Upper lobe of left lung (tissue), 6 donors: ENCODE measurements at regions not wholly inside any gene's neighbourhood (a gene's known extent, or its start where the extent isn't known, plus 50 kb on each side); places are given as distances from the start of the nearest gene placed in this dataset.
A peak's percentile ranks its signal among the peaks of the same experiment; 100 is the strongest.

ENCODE experiments used
- ATAC-seq, 2 donors: fragments of 200-7000 bp; cut with Tn5 transposase; one replicate each; pipeline ENCODE4 v1.9.1; 2022; ENCODE audit warnings: mild to moderate bottlenecking in 2 of 2, moderate library complexity in 2 of 2; ENCODE audit not compliant: low FRiP score in 2 of 2
- DNase-seq, 2 donors: peaks; one replicate each; pipeline ENCODE4 v3.0.0-alpha.2; 2019 to 2020
- H3K27ac ChIP-seq, 4 donors: fragments of 200-600 bp; sonication (generic); one replicate each; pipeline ENCODE4 v1.5.1; 2016 to 2019
- H3K27me3 ChIP-seq, 4 donors: fragments of 200-600 bp; sonication (generic); one replicate each; pipeline ENCODE4 v1.5.1; 2017 to 2019
- H3K36me3 ChIP-seq, 4 donors: fragments of 200-600 bp; sonication (generic); one replicate each; pipeline ENCODE4 v1.5.1; 2016 to 2019
- H3K4me1 ChIP-seq, 4 donors: fragments of 200-600 bp; sonication (generic); one replicate each; pipeline ENCODE4 v1.5.1; 2018 to 2019
- H3K4me3 ChIP-seq, 4 donors: fragments of 200-600 bp; sonication (generic); one replicate each; pipeline ENCODE4 v1.5.1; 2017 to 2019; ENCODE audit warnings: mild to moderate bottlenecking in 2 of 4, moderate library complexity in 1 of 4
- H3K9me3 ChIP-seq, 4 donors: fragments of 200-600 bp; sonication (generic); one replicate each; pipeline ENCODE4 v1.5.1; 2018 to 2019
- CTCF ChIP-seq, 6 experiments: fragments of 450-650 bp in 4 of 6; fragments of 200-600 bp in 2 of 6; sonication (generic) in 2 of 6; IDR thresholded peaks; one replicate each; pipeline ENCODE4 v1.5.1; 2016 to 2019; ENCODE audit warnings: antibody characterized with exemption in 6 of 6
- EP300 ChIP-seq, 4 donors: sonication (generic); formaldehyde crosslinking; IDR thresholded peaks; one replicate each; pipeline ENCODE4 v1.5.1; 2017; ENCODE audit warnings: antibody characterized with exemption in 4 of 4, control low read depth in 2 of 4
- POLR2A ChIP-seq, 4 donors: fragments of 450-650 bp; IDR thresholded peaks; one replicate each; pipeline ENCODE4 v1.5.1; 2016 to 2017; ENCODE audit warnings: antibody characterized with exemption in 4 of 4, mild to moderate bottlenecking in 2 of 4
- POLR2AphosphoS5 ChIP-seq, 2 donors: sonication (generic); formaldehyde crosslinking; IDR thresholded peaks; one replicate each; pipeline ENCODE4 v1.5.1; 2017; ENCODE audit warnings: antibody characterized with exemption in 2 of 2
- WGBS, 2 donors: methylation state at CpG; one replicate each; pipeline ENCODE4 v1.1.5; 2017 to 2018; 5-methylcytosine and 5-hydroxymethylcytosine counted together
- donor health status: DM: no; HTN: no; CAD: no; lungs with moderate emphysema.
- donor health status: DM: no; HTN: yes; CAD: no; lungs with severe emphysema.

GRCh38 chr15:95968856-95969255 lies 361.6 kb upstream of the NR2F2 start:
- Histone ChIP-seq H3K4me1 (no peaks in the 10 kb centered on the region), H3K27me3 (no peaks in the 10 kb centered on the region), H3K9me3 (no peaks in the 10 kb centered on the region), H3K4me3 (no peak overlapping the region), H3K27ac (no peak overlapping the region), H3K36me3 (no peaks in the 10 kb centered on the region)
- 89 to 96% methylated on average over 5 of the region's 5 CpGs for WGBS, 2 donors
- ATAC-seq = no peak
- TF ChIP-seq CTCF (IDR thresholded peaks at IDR 0.05) (no peak), POLR2AphosphoS5 (IDR thresholded peaks at IDR 0.05) (no peak), EP300 (IDR thresholded peaks at IDR 0.05) (no peak), POLR2A (IDR thresholded peaks at IDR 0.05) (no peak)
- DNase-seq = no peak

- Histone ChIP-seq H3K27me3 (no peaks in the 10 kb centered on the region), H3K4me3 (no peak overlapping the region), H3K4me1 (no peaks in the 10 kb centered on the region), H3K9me3 (no peaks in the 10 kb centered on the region), H3K36me3 (no peaks in the 10 kb centered on the region), H3K27ac (no peak overlapping the region)
- TF ChIP-seq EP300 (IDR thresholded peaks at IDR 0.05) (no peak), POLR2AphosphoS5 (IDR thresholded peaks at IDR 0.05) (no peak), CTCF (IDR thresholded peaks at IDR 0.05) (no peak), POLR2A (IDR thresholded peaks at IDR 0.05) (no peak)
- ATAC-seq (no peak), DNase-seq (no peak)
- 79 to 85% methylated on average over 3 of the region's 3 CpGs for WGBS, 2 donors
Measured at GRCh38 chr15:95970326-95970725, 360.2 kb upstream of the NR2F2 start.

GRCh38 chr15:95972041-95972553 lies 358.4 kb upstream of the NR2F2 start:
- 36 to 48% methylated on average over 6 of the region's 6 CpGs for WGBS, 2 donors
- Histone ChIP-seq H3K36me3 (no peaks in the 10 kb centered on the region), H3K27me3 (no peaks in the 10 kb centered on the region), H3K4me3 (no peak overlapping the region), H3K4me1 (no peaks in the 10 kb centered on the region), H3K9me3 (no peaks in the 10 kb centered on the region), H3K27ac (no peak overlapping the region)
- no peak for TF ChIP-seq CTCF (IDR thresholded peaks at IDR 0.05)
- TF ChIP-seq EP300 (IDR thresholded peaks at IDR 0.05) = no peak
- no peak for TF ChIP-seq POLR2AphosphoS5 (IDR thresholded peaks at IDR 0.05)
- TF ChIP-seq POLR2A (IDR thresholded peaks at IDR 0.05) = no peak
- peak in 1 of 2 donors; percentile 42 for ATAC-seq
- DNase-seq = no peak

GRCh38 chr15:95972812-95973211 lies 357.7 kb upstream of the NR2F2 start:
- TF ChIP-seq EP300 (IDR thresholded peaks at IDR 0.05) (no peak), CTCF (IDR thresholded peaks at IDR 0.05) (no peak)
- Histone ChIP-seq H3K27me3 (no peaks in the 10 kb centered on the region), H3K27ac (no peak overlapping the region), H3K36me3 (no peaks in the 10 kb centered on the region), H3K9me3 (no peaks in the 10 kb centered on the region), H3K4me1 (no peaks in the 10 kb centered on the region), H3K4me3 (no peak overlapping the region)
- 93 to 98% methylated on average over 4 of the region's 4 CpGs for WGBS, 2 donors
- ATAC-seq (no peak), DNase-seq (no peak)

- 61 to 70% methylated on average over 7 of the region's 7 CpGs for WGBS, 2 donors
- H3K36me3 ChIP-seq = no peaks in the 10 kb centered on the region
- no peaks in the 10 kb centered on the region for H3K9me3 ChIP-seq
- no peak for ATAC-seq
- DNase-seq = no peak
- no peaks in the 10 kb centered on the region for H3K27me3 ChIP-seq
- no peaks in the 10 kb centered on the region for H3K4me1 ChIP-seq
- no peak overlapping the region for H3K27ac ChIP-seq
- H3K4me3 ChIP-seq = no peak overlapping the region
- TF ChIP-seq POLR2A (IDR thresholded peaks at IDR 0.05) (no peak), EP300 (IDR thresholded peaks at IDR 0.05) (no peak), POLR2AphosphoS5 (IDR thresholded peaks at IDR 0.05) (no peak), CTCF (IDR thresholded peaks at IDR 0.05) (no peak)
Measured at GRCh38 chr15:95973566-95974256, 356.8 kb upstream of the NR2F2 start.
